ENCODE measurements at regions not wholly inside any gene's neighbourhood (a gene's known extent, or its start where the extent isn't known, plus 50 kb on each side); places are given as distances from the start of the nearest gene placed in this dataset.

DNA sequence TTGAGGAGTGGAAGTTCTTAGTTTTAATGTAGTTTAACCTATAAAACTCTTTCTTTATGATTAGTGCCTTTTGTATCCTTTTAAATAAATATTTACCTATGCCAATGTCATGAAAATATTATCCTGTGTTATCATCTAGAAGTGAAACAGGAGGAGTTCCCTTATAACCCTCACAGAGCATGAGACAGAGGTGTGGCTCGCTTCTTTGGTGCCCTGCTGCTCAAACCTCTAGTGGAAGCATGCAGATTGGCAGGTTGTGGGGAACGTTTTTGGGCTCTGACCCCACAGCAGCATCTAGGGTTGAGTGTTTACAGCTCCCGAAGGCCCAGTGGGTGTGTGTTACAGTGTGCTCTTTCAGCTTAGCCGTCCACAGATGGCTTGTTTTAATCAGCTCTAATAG, 459.4 kb upstream of the AZI2 start:
- TF ChIP-seq YY1 (IDR thresholded peaks at IDR 0.05; ENCODE audit: low read depth): no peak
- no peak for TF ChIP-seq RAD21 (IDR thresholded peaks at IDR 0.05; ENCODE audit: low read depth)
- TF ChIP-seq MAX (IDR thresholded peaks at IDR 0.05): no peak
- TF ChIP-seq TEAD4 (IDR thresholded peaks at IDR 0.05): no peak
- no peak for TF ChIP-seq CREB1 (IDR thresholded peaks at IDR 0.05; ENCODE audit: low read depth)
- TF ChIP-seq EGR1 (IDR thresholded peaks at IDR 0.05): no peak
- TF ChIP-seq FOXM1 (IDR thresholded peaks at IDR 0.05; ENCODE audit: borderline replicate concordance, low read depth): no peak
- no peak for TF ChIP-seq REST (IDR thresholded peaks at IDR 0.05; ENCODE audit: low read depth)
- TF ChIP-seq NFIC (IDR thresholded peaks at IDR 0.05): no peak
- no peak for TF ChIP-seq ZBTB7A (IDR thresholded peaks at IDR 0.05; ENCODE audit: low read depth)
- no peak for TF ChIP-seq USF1 (IDR thresholded peaks at IDR 0.05)
- no peak for TF ChIP-seq EP300 (IDR thresholded peaks at IDR 0.05; ENCODE audit: borderline replicate concordance)
- TF ChIP-seq TCF12 (IDR thresholded peaks at IDR 0.05; ENCODE audit: low read depth): no peak
- no peak for TF ChIP-seq CEBPB (IDR thresholded peaks at IDR 0.05)
- TF ChIP-seq TAF1 (IDR thresholded peaks at IDR 0.05; ENCODE audit: low read depth): no peak

- TF ChIP-seq USF1 (IDR thresholded peaks at IDR 0.05) (no peak), TCF12 (IDR thresholded peaks at IDR 0.05; ENCODE audit: low read depth) (no peak), TAF1 (IDR thresholded peaks at IDR 0.05; ENCODE audit: low read depth) (no peak), ZBTB7A (IDR thresholded peaks at IDR 0.05; ENCODE audit: low read depth) (no peak), CREB1 (IDR thresholded peaks at IDR 0.05; ENCODE audit: low read depth) (no peak), EP300 (IDR thresholded peaks at IDR 0.05; ENCODE audit: borderline replicate concordance) (no peak), MAX (IDR thresholded peaks at IDR 0.05) (no peak), RAD21 (IDR thresholded peaks at IDR 0.05; ENCODE audit: low read depth) (no peak), TEAD4 (IDR thresholded peaks at IDR 0.05) (no peak), NFIC (IDR thresholded peaks at IDR 0.05) (no peak)
Observed at GRCh38 chr3:28816017-28816416, 464.9 kb upstream of the RBMS3 start.

DNA sequence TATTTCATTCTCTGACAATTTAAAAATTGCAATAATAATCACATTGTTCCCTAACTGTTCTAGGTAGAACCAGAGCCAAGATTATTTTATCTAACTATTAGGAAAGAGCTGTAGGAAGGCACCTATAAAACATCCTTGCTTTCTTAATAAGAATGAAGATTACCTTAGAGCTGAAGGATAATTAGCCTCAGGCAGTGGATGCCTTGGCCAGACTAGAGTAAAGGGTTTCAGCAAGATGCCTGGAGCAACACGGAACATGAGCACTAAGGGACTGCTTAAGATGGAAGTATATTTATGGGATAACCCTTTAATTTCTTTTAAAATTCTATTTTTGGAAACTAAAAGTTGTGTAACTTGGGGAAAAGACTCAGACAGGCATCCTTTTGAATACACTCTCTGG, 456.6 kb upstream of the RBMS3 start:
- TF ChIP-seq EGR1 (IDR thresholded peaks at IDR 0.05) (no peak), TCF12 (IDR thresholded peaks at IDR 0.05; ENCODE audit: low read depth) (no peak), EP300 (IDR thresholded peaks at IDR 0.05; ENCODE audit: borderline replicate concordance) (no peak), USF1 (IDR thresholded peaks at IDR 0.05) (no peak), YY1 (IDR thresholded peaks at IDR 0.05; ENCODE audit: low read depth) (no peak), ZBTB7A (IDR thresholded peaks at IDR 0.05; ENCODE audit: low read depth) (no peak), REST (IDR thresholded peaks at IDR 0.05; ENCODE audit: low read depth) (no peak), TEAD4 (IDR thresholded peaks at IDR 0.05) (no peak), CREB1 (IDR thresholded peaks at IDR 0.05; ENCODE audit: low read depth) (no peak)

DNA sequence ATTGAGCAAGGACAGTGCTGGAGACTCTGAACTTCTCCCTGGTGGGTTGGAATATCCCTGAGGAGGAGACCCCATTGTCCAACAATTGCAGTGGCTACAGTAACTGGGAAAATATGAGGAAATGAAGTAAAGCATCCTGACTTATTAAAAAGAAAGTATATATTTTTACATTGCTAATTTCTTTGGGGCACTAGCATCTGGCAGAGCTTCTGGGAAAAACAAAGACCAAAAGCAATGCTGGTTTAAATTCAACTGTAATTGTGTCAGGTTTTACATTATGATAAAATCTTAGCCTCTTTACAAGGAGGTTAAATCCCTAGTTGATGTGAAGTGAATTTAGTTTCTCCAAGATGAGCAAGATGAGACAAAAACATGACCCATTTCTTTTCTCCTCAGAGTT, 454.0 kb upstream of the RBMS3 start:
- TF ChIP-seq RAD21 (IDR thresholded peaks at IDR 0.05; ENCODE audit: low read depth) (no peak), FOXM1 (IDR thresholded peaks at IDR 0.05; ENCODE audit: borderline replicate concordance, low read depth) (no peak), TAF1 (IDR thresholded peaks at IDR 0.05; ENCODE audit: low read depth) (no peak), YY1 (IDR thresholded peaks at IDR 0.05; ENCODE audit: low read depth) (no peak), TCF12 (IDR thresholded peaks at IDR 0.05; ENCODE audit: low read depth) (no peak)

DNA sequence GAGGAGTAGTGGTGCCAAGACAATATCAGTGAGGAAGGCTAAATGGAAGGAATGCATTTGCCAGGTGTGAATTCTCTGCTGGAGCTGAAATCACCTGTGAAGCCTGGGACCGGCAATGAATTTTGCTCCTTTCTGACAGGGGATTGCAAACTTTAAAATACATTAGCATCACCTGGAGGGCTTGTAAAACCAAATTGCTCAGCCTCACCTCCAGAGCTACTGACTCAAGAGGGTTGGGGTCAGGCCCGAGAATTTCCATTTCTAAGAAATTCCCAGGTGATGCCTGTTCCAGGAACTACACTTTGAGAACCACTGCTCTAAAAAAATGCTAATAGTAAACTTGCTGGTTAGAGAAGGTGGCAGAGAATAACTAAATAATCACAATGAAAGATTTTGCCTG, 445.6 kb upstream of the RBMS3 start:
- TF ChIP-seq NFIC (IDR thresholded peaks at IDR 0.05): no peak
- no peak for TF ChIP-seq FOXM1 (IDR thresholded peaks at IDR 0.05; ENCODE audit: borderline replicate concordance, low read depth)
- TF ChIP-seq ZBTB7A (IDR thresholded peaks at IDR 0.05; ENCODE audit: low read depth): no peak
- TF ChIP-seq TEAD4 (IDR thresholded peaks at IDR 0.05): no peak
- TF ChIP-seq REST (IDR thresholded peaks at IDR 0.05; ENCODE audit: low read depth): no peak
- no peak for TF ChIP-seq CEBPB (IDR thresholded peaks at IDR 0.05)
- TF ChIP-seq MAX (IDR thresholded peaks at IDR 0.05): no peak
- no peak for TF ChIP-seq USF1 (IDR thresholded peaks at IDR 0.05)
- TF ChIP-seq CREB1 (IDR thresholded peaks at IDR 0.05; ENCODE audit: low read depth): no peak
- TF ChIP-seq TAF1 (IDR thresholded peaks at IDR 0.05; ENCODE audit: low read depth): no peak
- TF ChIP-seq TCF12 (IDR thresholded peaks at IDR 0.05; ENCODE audit: low read depth): no peak
- TF ChIP-seq EP300 (IDR thresholded peaks at IDR 0.05; ENCODE audit: borderline replicate concordance): no peak
- TF ChIP-seq YY1 (IDR thresholded peaks at IDR 0.05; ENCODE audit: low read depth): no peak
- TF ChIP-seq RAD21 (IDR thresholded peaks at IDR 0.05; ENCODE audit: low read depth): no peak
- no peak for TF ChIP-seq EGR1 (IDR thresholded peaks at IDR 0.05)
